CD14-positive monocyte (primary cell): ENCODE measurements at regions not wholly inside any gene's neighbourhood (a gene's known extent, or its start where the extent isn't known, plus 50 kb on each side); places are given as distances from the start of the nearest gene placed in this dataset.

Experiments
- DNase-seq, 3 donors: peaks; one replicate each; pipeline ENCODE4 v3.0.0-alpha.2; 2011 to 2022
- H2AFZ ChIP-seq: 2 replicates; pipeline ENCODE4 v1.6.0; 2012; ENCODE audit warnings: mild to moderate bottlenecking, low read depth, low read length, inconsistent platforms; ENCODE audit not compliant: insufficient read depth, poor library complexity, severe bottlenecking
- H3K27ac ChIP-seq, 2 donors: 1 replicate in 1 of 2; 2 replicates in 1 of 2; pipeline ENCODE4 v1.5.1; 2012 to 2013; ENCODE audit warnings: low read length in 2 of 2, control low read depth in 1 of 2, inconsistent platforms in 1 of 2, low read depth in 1 of 2, mild to moderate bottlenecking in 1 of 2
- H3K27me3 ChIP-seq, 2 donors: one replicate each; pipeline versions ENCODE4 v1.6.0 to v1.6.1; 2011 to 2013; ENCODE audit warnings: low read length in 2 of 2; ENCODE audit not compliant: control insufficient read depth in 2 of 2, insufficient read depth in 2 of 2
- H3K36me3 ChIP-seq, 2 donors: replicated peaks in 1 of 2; 1 replicate in 1 of 2; 2 replicates in 1 of 2; pipeline versions ENCODE4 v1.5.1 to v1.6.1; 2012 to 2013; ENCODE audit warnings: low read length in 2 of 2, control low read depth in 1 of 2, inconsistent platforms in 1 of 2, mild to moderate bottlenecking in 1 of 2; ENCODE audit not compliant: insufficient read depth in 2 of 2, control insufficient read depth in 1 of 2
- H3K4me1 ChIP-seq, 2 donors: 1 replicate in 1 of 2; 2 replicates in 1 of 2; pipeline versions ENCODE4 v1.5.1 to v1.6.1; 2012 to 2013; ENCODE audit warnings: low read length in 2 of 2, control low read depth in 1 of 2, inconsistent platforms in 1 of 2, mild to moderate bottlenecking in 1 of 2, moderate library complexity in 1 of 2; ENCODE audit not compliant: insufficient read depth in 2 of 2, control insufficient read depth in 1 of 2
- H3K4me2 ChIP-seq: replicated peaks from 2 replicates; pipeline ENCODE3; 2012; ENCODE audit warnings: low read length, moderate library complexity, mild to moderate bottlenecking; ENCODE audit not compliant: poor library complexity, severe bottlenecking; ENCODE audit errors: extremely low read depth
- H3K4me3 ChIP-seq, 3 experiments: fragments of 200-600 bp in 1 of 3; sonication (generic) in 1 of 3; replicated peaks in 1 of 3; 1 replicate in 2 of 3; 2 replicates in 1 of 3; pipeline ENCODE4 v1.5.1; 2011 to 2013; ENCODE audit warnings: low read length in 3 of 3, mild to moderate bottlenecking in 3 of 3, control low read depth in 2 of 3, low read depth in 2 of 3, inconsistent platforms in 1 of 3, moderate library complexity in 1 of 3
- H3K79me2 ChIP-seq: 2 replicates; pipeline ENCODE4 v1.6.0; 2012; ENCODE audit warnings: mild to moderate bottlenecking, control low read depth, inconsistent platforms, low read length, moderate library complexity; ENCODE audit not compliant: insufficient read depth
- H3K9ac ChIP-seq: 2 replicates; pipeline ENCODE4 v1.6.0; 2017; ENCODE audit warnings: low read length, mild to moderate bottlenecking; ENCODE audit not compliant: insufficient read depth, poor library complexity, severe bottlenecking
- H3K9me3 ChIP-seq, 2 donors: replicated peaks in 1 of 2; 1 replicate in 1 of 2; 2 replicates in 1 of 2; pipeline versions ENCODE4 v1.5.1 to v1.6.1; 2012 to 2013; ENCODE audit warnings: low read length in 2 of 2, control low read depth in 1 of 2; ENCODE audit not compliant: control insufficient read depth in 1 of 2, insufficient read depth in 1 of 2
- H4K20me1 ChIP-seq: 2 replicates; pipeline ENCODE4 v1.6.0; 2012; ENCODE audit warnings: mild to moderate bottlenecking, low read length, control low read depth, moderate library complexity; ENCODE audit not compliant: insufficient read depth
- H3K27ac Mint-ChIP-seq, 7 donors: one replicate each; pipeline ENCODE4 v1.8.0; 2020; ENCODE audit warnings: mild to moderate bottlenecking in 7 of 7, mixed read lengths in 7 of 7, moderate library complexity in 6 of 7, inconsistent platforms in 2 of 7
- H3K27me3 Mint-ChIP-seq, 3 donors: one replicate each; pipeline ENCODE4 v1.8.0; 2021 to 2022; ENCODE audit warnings: low read depth in 3 of 3, mild to moderate bottlenecking in 3 of 3, mixed read lengths in 3 of 3, moderate library complexity in 3 of 3, inconsistent platforms in 1 of 3
- H3K36me3 Mint-ChIP-seq, 2 donors: one replicate each; pipeline ENCODE4 v1.8.0; 2020; ENCODE audit warnings: mixed read lengths in 2 of 2, inconsistent platforms in 1 of 2, mild to moderate bottlenecking in 1 of 2
- H3K4me1 Mint-ChIP-seq: one replicate; pipeline ENCODE4 v1.8.0; 2020; ENCODE audit warnings: mild to moderate bottlenecking, mixed read lengths
- H3K4me3 Mint-ChIP-seq, 2 donors: one replicate each; pipeline ENCODE4 v1.8.0; 2020; ENCODE audit warnings: mild to moderate bottlenecking in 2 of 2, mixed read lengths in 2 of 2, moderate library complexity in 1 of 2
- H3K9me3 Mint-ChIP-seq, 7 donors: one replicate each; pipeline ENCODE4 v1.8.0; 2020 to 2022; ENCODE audit warnings: mixed read lengths in 7 of 7, mild to moderate bottlenecking in 6 of 7, moderate library complexity in 6 of 7, inconsistent platforms in 2 of 7
- WGBS: methylation state at CpG from one replicate; pipeline ENCODE4 v1.1.5; 2013; ENCODE audit warnings: missing lambda C conversion rate; ENCODE audit not compliant: insufficient coverage; 5-methylcytosine and 5-hydroxymethylcytosine counted together
- intact Hi-C, 2 donors: fragments of 100-400 bp; cut with micrococcal nuclease; formaldehyde crosslinking; loops; one replicate each; pipeline versions ENCODE4 v1.15.0 to v1.15.1; 2023
- TF ChIP-seq, protein P1 (sequence below): fragments of 200-600 bp; IDR thresholded peaks from one replicate; pipeline ENCODE4 v1.8.0; 2022; ENCODE audit warnings: antibody characterized with exemption, mild to moderate bottlenecking

DNA sequence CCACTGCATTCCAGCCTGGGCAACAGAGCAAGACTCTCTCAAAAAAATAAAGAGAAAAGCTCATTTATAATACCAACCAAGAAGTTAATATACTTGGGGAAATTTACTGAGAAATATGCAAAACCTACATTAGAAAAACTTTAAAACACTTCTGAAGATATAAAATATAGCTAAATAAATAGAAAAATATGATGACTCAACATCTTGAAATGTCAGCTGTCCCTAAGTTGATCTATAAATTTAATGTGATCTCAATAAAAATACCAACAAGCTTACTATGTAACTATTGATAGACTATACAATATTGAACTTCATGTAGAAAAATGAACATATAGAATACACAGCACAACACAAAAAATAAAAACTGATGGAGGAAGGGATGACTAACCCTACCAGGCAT lies 87.5 kb upstream of the INTU start:
- H3K36me3 ChIP-seq: no peaks in the 10 kb centered on the region
- no peak overlapping the region for H3K4me3 ChIP-seq
- DNase-seq: no peak
- Mint-ChIP-seq H3K4me3 (no peak overlapping the region), H3K27ac (no peak overlapping the region), H3K36me3 (no peaks in the 10 kb centered on the region), H3K4me1 (no peaks in the 10 kb centered on the region), H3K9me3 (peaks cover 0 to 5% (median 0%) of the 10 kb centered on the region in 7 donors), H3K27me3 (peaks cover 2 to 5% (median 4%) of the 10 kb centered on the region in 3 donors)
- H3K27ac ChIP-seq: no peak overlapping the region
- no peaks in the 10 kb centered on the region for H3K9me3 ChIP-seq
- no peak overlapping the region for H3K4me2 ChIP-seq
- H3K79me2 ChIP-seq: no peaks in the 10 kb centered on the region
- intact Hi-C loops: no loop called here
- H4K20me1 ChIP-seq: no peaks in the 10 kb centered on the region
- TF ChIP-seq, protein P1, sequence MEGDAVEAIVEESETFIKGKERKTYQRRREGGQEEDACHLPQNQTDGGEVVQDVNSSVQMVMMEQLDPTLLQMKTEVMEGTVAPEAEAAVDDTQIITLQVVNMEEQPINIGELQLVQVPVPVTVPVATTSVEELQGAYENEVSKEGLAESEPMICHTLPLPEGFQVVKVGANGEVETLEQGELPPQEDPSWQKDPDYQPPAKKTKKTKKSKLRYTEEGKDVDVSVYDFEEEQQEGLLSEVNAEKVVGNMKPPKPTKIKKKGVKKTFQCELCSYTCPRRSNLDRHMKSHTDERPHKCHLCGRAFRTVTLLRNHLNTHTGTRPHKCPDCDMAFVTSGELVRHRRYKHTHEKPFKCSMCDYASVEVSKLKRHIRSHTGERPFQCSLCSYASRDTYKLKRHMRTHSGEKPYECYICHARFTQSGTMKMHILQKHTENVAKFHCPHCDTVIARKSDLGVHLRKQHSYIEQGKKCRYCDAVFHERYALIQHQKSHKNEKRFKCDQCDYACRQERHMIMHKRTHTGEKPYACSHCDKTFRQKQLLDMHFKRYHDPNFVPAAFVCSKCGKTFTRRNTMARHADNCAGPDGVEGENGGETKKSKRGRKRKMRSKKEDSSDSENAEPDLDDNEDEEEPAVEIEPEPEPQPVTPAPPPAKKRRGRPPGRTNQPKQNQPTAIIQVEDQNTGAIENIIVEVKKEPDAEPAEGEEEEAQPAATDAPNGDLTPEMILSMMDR: no peak
- no peaks in the 10 kb centered on the region for H3K4me1 ChIP-seq
- H2AFZ ChIP-seq: no peak overlapping the region
- H3K9ac ChIP-seq: no peak overlapping the region
- no peaks in the 10 kb centered on the region for H3K27me3 ChIP-seq

DNA sequence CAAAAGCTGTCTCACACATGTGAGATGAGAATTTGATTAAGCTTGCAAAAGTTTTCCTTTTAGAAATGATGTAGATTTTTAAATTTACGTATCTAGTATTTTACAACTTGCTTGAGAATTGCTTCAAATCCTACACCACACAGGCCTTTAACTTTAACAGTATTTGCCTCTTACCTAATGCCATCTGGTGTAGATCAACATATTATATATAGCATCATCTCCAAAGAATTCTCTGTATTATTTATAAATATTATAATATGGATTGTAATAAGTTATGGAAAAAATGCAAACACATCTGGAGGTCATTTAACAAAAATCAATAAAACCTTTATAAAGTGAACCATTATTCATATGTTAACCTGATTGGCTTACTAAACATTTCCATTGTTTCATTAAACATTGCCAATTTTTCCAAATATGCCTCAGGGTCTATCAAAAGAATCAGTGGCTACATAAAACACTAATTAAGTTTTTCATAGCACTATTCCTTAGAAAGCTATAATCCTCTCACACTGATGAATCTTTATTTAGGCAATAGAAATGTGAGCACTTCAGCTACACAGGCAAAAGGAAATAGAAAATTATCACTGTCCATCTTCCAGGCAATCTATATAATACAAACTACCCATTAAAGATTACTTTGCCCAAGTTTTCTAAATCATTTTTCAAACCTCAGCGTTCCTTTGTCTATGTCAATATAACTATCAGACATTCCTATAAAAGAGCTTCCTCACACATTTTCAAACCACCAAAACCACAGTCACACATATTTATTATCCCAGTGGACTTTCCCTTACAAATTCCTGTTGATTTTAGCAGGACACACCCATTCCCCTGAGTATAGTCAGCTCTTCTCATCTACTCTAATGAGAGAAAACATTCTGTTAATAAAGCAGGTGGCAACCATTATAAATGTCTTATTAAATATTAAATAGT lies 83.5 kb upstream of the INTU start:
- Mint-ChIP-seq H3K27ac (no peak overlapping the region), H3K9me3 (peaks cover 0 to 9% (median 6%) of the 10 kb centered on the region in 7 donors), H3K36me3 (no peaks in the 10 kb centered on the region), H3K27me3 (peaks cover 2 to 6% (median 4%) of the 10 kb centered on the region in 3 donors), H3K4me3 (no peak overlapping the region), H3K4me1 (no peaks in the 10 kb centered on the region)
- no peaks in the 10 kb centered on the region for H3K36me3 ChIP-seq
- DNase-seq: no peak
- H3K4me2 ChIP-seq: no peak overlapping the region
- TF ChIP-seq, protein P1: no peak
- no peaks in the 10 kb centered on the region for H4K20me1 ChIP-seq
- no peaks in the 10 kb centered on the region for H3K4me1 ChIP-seq
- peaks cover 5 to 8% of the 10 kb centered on the region in 2 donors for H3K9me3 ChIP-seq
- H2AFZ ChIP-seq: no peak overlapping the region
- H3K4me3 ChIP-seq: no peak overlapping the region
- no peaks in the 10 kb centered on the region for H3K27me3 ChIP-seq
- H3K9ac ChIP-seq: no peak overlapping the region
- 80% methylated on average over 1 of the region's 2 CpGs for WGBS
- intact Hi-C loops: no loop called here
- H3K27ac ChIP-seq: no peak overlapping the region
- no peaks in the 10 kb centered on the region for H3K79me2 ChIP-seq
